Liver (tissue), 7 donors: ENCODE measurements at regions not wholly inside any gene's neighbourhood (a gene's known extent, or its start where the extent isn't known, plus 50 kb on each side); places are given as distances from the start of the nearest gene placed in this dataset.
"Not testable (repeated sequence)": the region's sequence is repeated elsewhere in the genome, so short reads cannot be mapped to it uniquely, and the experiment has no call there.

Source experiments
- DNase-seq: peaks from one replicate; pipeline ENCODE4 v3.0.0-alpha.2; 2017; ENCODE audit warnings: low spot score
- H3K27ac ChIP-seq, 2 donors: one replicate each; pipeline ENCODE4 v1.7.0; 2013; ENCODE audit warnings: inconsistent platforms in 2 of 2, low read length in 2 of 2, control low read depth in 1 of 2, low read depth in 1 of 2, mild to moderate bottlenecking in 1 of 2
- H3K27me3 ChIP-seq, 4 donors: one replicate each; pipeline versions ENCODE4 v1.6.1 to v1.7.0; 2013; ENCODE audit warnings: low read length in 3 of 4, inconsistent platforms in 1 of 4, mild to moderate bottlenecking in 1 of 4, moderate library complexity in 1 of 4; ENCODE audit not compliant: control insufficient read depth in 4 of 4, insufficient read depth in 4 of 4
- H3K36me3 ChIP-seq, 4 donors: one replicate each; pipeline versions ENCODE4 v1.6.1 to v1.7.0; 2013; ENCODE audit warnings: low read length in 3 of 4, mild to moderate bottlenecking in 3 of 4, low read depth in 1 of 4, moderate library complexity in 1 of 4; ENCODE audit not compliant: control insufficient read depth in 4 of 4, insufficient read depth in 3 of 4
- H3K4me1 ChIP-seq, 4 donors: one replicate each; pipeline versions ENCODE4 v1.6.1 to v1.7.0; 2013; ENCODE audit warnings: low read length in 3 of 4, mild to moderate bottlenecking in 3 of 4, moderate library complexity in 1 of 4; ENCODE audit not compliant: control insufficient read depth in 4 of 4, insufficient read depth in 4 of 4
- H3K4me3 ChIP-seq, 3 donors: one replicate each; pipeline versions ENCODE4 v1.6.1 to v1.7.0; 2013; ENCODE audit warnings: low read length in 3 of 3, control low read depth in 1 of 3, low read depth in 1 of 3, mild to moderate bottlenecking in 1 of 3
- H3K9ac ChIP-seq, 2 donors: one replicate each; pipeline ENCODE4 v1.7.0; 2013; ENCODE audit warnings: low read length in 2 of 2, mild to moderate bottlenecking in 2 of 2, moderate library complexity in 2 of 2, control low read depth in 1 of 2, low read depth in 1 of 2
- H3K9me3 ChIP-seq, 4 donors: one replicate each; pipeline versions ENCODE4 v1.6.1 to v1.7.0; 2013; ENCODE audit warnings: low read length in 3 of 4; ENCODE audit not compliant: control insufficient read depth in 4 of 4
- EGR1 ChIP-seq, 2 donors: IDR thresholded peaks; 2 replicates each; pipeline ENCODE4 v1.6.1; 2016 to 2018; ENCODE audit warnings: antibody characterized with exemption in 2 of 2, low read depth in 2 of 2
- FOXA1 ChIP-seq: IDR thresholded peaks from 2 replicates; pipeline ENCODE4 v1.6.1; 2016; ENCODE audit warnings: antibody characterized with exemption
- HNF4A ChIP-seq, 2 donors: conservative IDR thresholded peaks; 2 replicates each; pipeline ENCODE4 v1.6.1; 2016; ENCODE audit warnings: antibody characterized with exemption in 2 of 2, mild to moderate bottlenecking in 2 of 2
- HNF4G ChIP-seq: IDR thresholded peaks from 2 replicates; pipeline ENCODE4 v1.6.1; 2016; ENCODE audit warnings: antibody characterized with exemption
- NR2F2 ChIP-seq: IDR thresholded peaks from 2 replicates; pipeline ENCODE4 v1.6.1; 2016; ENCODE audit warnings: antibody characterized with exemption
- RAD21 ChIP-seq, 2 donors: IDR thresholded peaks; 2 replicates each; pipeline ENCODE4 v1.6.1; 2016; ENCODE audit warnings: antibody characterized with exemption in 2 of 2, mild to moderate bottlenecking in 2 of 2
- REST ChIP-seq: IDR thresholded peaks from 2 replicates; pipeline ENCODE4 v1.6.1; 2016; ENCODE audit warnings: antibody characterized with exemption, mild to moderate bottlenecking
- RXRA ChIP-seq, 2 donors: IDR thresholded peaks; 2 replicates each; pipeline ENCODE4 v1.6.1; 2017 to 2018; ENCODE audit warnings: antibody characterized with exemption in 2 of 2, mild to moderate bottlenecking in 1 of 2
- SP1 ChIP-seq: IDR thresholded peaks from 2 replicates; pipeline ENCODE4 v1.6.1; 2018; ENCODE audit warnings: antibody characterized with exemption, mild to moderate bottlenecking
- TAF1 ChIP-seq: conservative IDR thresholded peaks from 2 replicates; pipeline ENCODE4 v1.6.1; 2016; ENCODE audit warnings: antibody characterized with exemption, mild to moderate bottlenecking
- WGBS: extraction: QIAGEN DNeasy Blood & Tissue Kit; methylation state at CpG from one replicate; pipeline ENCODE4 v1.1.7; 2013; 5-methylcytosine and 5-hydroxymethylcytosine counted together
- donor health status: healthy.
- donor health status: healthy.
- donor health status: healthy.
- donor health status: healthy.

GRCh38 chr10:63681993-63682697 lies 160.9 kb downstream of the REEP3 start:
- Histone ChIP-seq H3K36me3 (no peaks in the 10 kb centered on the region), H3K4me3 (no peak overlapping the region), H3K27ac (no peak overlapping the region), H3K9me3 (no peaks in the 10 kb centered on the region), H3K27me3 (no peaks in the 10 kb centered on the region), H3K4me1 (no peaks in the 10 kb centered on the region), H3K9ac (no peak overlapping the region)
- DNase-seq = no peak
- TF ChIP-seq RXRA (IDR thresholded peaks at IDR 0.05) = no peak
- TF ChIP-seq TAF1 = no peak
- peak; percentile 36 for TF ChIP-seq REST
- 80% methylated on average over 4 of the region's 4 CpGs for WGBS

GRCh38 chr10:63682698-63683052 lies 161.5 kb downstream of the REEP3 start:
- not testable (repeated sequence) for H3K27me3 ChIP-seq, H3K36me3 ChIP-seq, H3K9ac ChIP-seq, H3K4me3 ChIP-seq, H3K4me1 ChIP-seq, H3K27ac ChIP-seq, DNase-seq, H3K9me3 ChIP-seq
- 91% methylated on average over 3 of the region's 3 CpGs for WGBS

GRCh38 chr10:63683223-63683622 lies 162.0 kb downstream of the REEP3 start:
- no peak for DNase-seq
- Histone ChIP-seq H3K4me1 (no peaks in the 10 kb centered on the region), H3K9me3 (no peaks in the 10 kb centered on the region), H3K9ac (no peak overlapping the region), H3K27me3 (no peaks in the 10 kb centered on the region), H3K27ac (no peak overlapping the region), H3K36me3 (no peaks in the 10 kb centered on the region), H3K4me3 (no peak overlapping the region)
- TF ChIP-seq HNF4G = no peak
- no peak for TF ChIP-seq EGR1 (IDR thresholded peaks at IDR 0.05; ENCODE audit: low read depth in 2 of 2)
- no peak for TF ChIP-seq SP1
- WGBS = 73% methylated on average over 3 of the region's 3 CpGs

DNA sequence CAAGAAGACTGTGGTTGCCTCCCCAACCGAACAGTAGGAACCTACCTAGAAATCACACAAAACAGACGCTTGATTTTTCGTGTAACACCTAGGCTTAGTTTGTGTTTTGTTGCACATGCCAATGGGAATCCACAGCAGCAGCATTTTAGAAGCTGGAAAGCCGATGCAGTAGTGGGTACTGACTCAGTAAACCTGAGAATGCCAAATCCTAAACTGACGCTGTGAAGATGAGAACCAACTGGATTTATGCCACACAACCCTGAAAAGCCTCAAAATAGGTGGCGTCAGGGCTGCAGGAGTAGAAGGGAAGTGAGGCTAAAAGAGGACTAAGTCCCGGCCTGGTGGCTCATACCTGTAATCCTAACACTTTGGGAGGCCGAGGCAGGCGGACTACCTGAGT lies 162.5 kb downstream of the REEP3 start:
- Histone ChIP-seq H3K36me3 (no peaks in the 10 kb centered on the region), H3K4me3 (no peak overlapping the region), H3K27me3 (no peaks in the 10 kb centered on the region), H3K9me3 (no peaks in the 10 kb centered on the region), H3K27ac (no peak overlapping the region), H3K4me1 (no peaks in the 10 kb centered on the region), H3K9ac (no peak overlapping the region)
- 98% methylated on average over 9 of the region's 9 CpGs for WGBS
- TF ChIP-seq HNF4A (conservative IDR thresholded peaks at IDR 0.05) (no peak), EGR1 (IDR thresholded peaks at IDR 0.05; ENCODE audit: low read depth in 2 of 2) (no peak), RAD21 (IDR thresholded peaks at IDR 0.05) (no peak), NR2F2 (no peak), FOXA1 (no peak)
- DNase-seq = no peak
